HG03135 (cell line): ENCODE measurements at regions not wholly inside any gene's neighbourhood (a gene's known extent, or its start where the extent isn't known, plus 50 kb on each side); places are given as distances from the start of the nearest gene placed in this dataset.

Source experiments
- ATAC-seq: cut with Tn5 transposase; IDR thresholded peaks from one replicate; pipeline ENCODE4 v1.9.1; 2021; ENCODE audit warnings: mild to moderate bottlenecking, moderate library complexity; ENCODE audit not compliant: unreplicated experiment

- ATAC-seq, result no peak
Measured at GRCh38 chr2:207286106-207286505, 120.4 kb upstream of the KLF7 start.

DNA sequence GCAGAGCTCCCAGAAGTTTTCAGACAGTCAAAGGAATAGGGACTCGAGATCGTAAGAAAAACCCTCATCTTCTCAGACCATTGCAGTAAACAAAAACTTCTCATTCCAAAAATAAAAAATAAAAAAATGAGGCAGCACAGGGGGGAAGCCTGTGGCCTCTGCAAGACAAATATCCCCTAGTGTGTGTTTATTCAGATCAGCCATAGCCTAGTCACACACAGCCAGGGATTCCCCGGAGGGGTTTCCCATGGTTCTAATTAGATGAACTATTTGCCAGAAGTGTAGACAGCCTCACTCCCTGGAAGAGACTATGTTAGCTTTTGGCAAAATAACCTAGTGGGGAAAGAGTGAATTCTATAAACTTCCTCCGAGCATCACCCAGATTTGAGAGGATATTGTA, 122.9 kb upstream of the KLF7 start:
- no peak for ATAC-seq

- no peak for ATAC-seq
Measured at GRCh38 chr2:207289295-207290018, 123.7 kb upstream of the KLF7 start.

- ATAC-seq, result no peak
Measured at GRCh38 chr2:207290833-207291624, 125.3 kb upstream of the KLF7 start.

- no peak for ATAC-seq
Measured at GRCh38 chr2:207291625-207292252, 126.0 kb upstream of the KLF7 start.

- ATAC-seq, result no peak
Measured at GRCh38 chr2:207296265-207296948, 130.7 kb upstream of the KLF7 start.

DNA sequence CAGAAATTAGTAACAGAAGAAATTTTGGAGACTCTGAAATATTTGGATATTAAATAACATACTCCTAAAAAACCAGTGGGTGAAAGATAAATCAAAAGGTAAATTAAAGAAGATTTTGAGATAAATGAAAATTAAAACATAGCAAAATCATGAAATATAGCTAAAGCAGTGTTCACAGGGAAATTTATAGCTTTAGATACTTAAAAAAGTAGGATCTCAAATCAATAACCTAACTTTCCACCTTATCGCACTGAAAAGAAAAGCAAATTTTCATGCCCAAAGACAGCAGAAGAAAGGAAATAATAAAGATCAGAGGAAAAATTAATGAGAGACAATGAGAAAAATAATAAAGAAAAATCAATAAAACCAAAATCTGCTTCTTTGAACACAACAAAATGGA, 135.1 kb upstream of the KLF7 start:
- no peak for ATAC-seq

DNA sequence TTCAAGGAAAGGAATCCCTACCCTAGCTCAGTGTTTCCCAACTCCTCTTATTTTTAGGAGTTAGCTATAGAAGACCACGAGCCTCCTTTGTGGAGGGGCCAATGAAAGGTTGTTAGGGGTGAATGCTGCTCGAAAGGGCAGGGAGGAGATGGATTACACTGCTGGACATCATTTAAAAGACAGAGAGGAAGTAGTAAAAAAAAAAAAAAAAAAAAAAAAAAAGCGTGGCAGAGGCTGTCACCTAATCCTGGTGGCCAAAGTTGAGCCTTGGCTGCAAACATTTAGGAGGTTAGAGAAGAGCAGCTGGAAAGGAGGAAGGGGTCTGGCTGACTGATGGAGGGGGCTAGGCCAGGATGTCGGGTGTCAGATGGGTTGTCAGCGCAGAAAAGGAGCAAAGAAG, 139.0 kb upstream of the KLF7 start:
- ATAC-seq, result no peak

GRCh38 chr2:207308519-207309224, 142.9 kb upstream of the KLF7 start:
- no peak for ATAC-seq

DNA sequence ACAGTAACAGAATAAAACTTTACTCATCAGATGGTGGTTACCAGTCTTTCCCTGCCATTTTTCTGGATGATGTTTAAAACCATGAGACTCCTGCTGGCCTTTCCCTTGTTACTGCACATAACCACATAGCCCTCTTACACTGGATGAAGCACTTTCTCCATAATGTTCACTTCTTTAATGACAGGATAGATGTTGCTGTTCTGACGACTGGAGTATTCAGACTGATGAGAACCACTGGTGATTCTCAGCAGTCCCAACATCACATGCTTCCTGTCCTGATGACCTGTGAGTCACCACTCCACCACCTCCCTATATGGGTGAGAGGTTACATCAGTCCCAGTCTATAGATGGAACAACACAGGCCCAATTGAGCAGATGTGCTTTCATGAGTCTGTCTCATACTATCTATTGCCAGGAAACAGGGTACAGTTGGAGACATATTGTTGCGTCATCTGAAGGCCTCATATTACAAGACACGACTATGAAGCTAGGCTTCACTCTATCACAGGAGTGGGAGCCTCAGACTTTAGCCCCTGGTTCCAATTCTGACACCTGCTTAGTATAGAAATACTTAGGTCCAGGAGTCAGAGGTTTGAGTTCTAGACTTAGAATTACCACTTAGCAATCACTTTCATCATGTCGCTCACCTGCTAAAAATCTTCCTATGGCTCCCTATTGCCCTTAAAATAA, 145.7 kb upstream of the KLF7 start:
- ATAC-seq, result peak; percentile 65

DNA sequence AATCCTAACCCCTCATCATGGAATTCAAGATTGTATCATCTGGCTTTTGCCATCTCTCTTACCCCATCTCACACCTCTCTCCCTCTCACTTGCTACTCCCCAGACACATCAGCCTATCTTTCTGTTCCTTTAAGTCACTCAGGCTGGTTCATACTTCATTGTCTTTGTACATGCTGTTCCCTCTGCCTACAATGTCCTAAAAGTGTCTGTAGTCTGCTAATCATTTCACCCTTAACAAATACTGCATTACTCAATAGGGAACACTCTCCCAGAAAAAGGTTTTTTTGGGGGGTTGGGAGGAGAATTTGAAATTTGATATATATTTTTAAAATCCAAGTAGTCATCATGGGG, 146.2 kb upstream of the KLF7 start:
- ATAC-seq, result no peak

DNA sequence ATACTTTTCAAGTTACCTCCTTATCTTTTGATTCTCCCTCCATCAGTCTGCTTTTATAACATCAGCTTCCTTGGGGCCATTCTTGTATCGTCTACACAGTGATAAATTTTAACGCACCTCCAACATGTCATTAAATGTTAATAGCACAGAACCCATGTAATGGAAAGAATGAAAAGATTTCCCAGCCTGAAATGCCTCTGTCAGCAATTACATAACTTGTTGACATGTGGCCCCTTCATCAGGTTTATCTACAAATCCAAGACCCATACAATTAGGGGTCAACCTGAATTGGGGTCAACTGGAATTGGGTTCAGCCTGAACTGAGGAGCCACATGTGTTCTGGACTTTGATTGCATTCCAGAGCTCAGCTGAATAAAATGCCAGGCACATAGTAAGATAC, 148.2 kb upstream of the KLF7 start:
- no peak for ATAC-seq

- ATAC-seq, result no peak
Measured at GRCh38 chr2:207315131-207315530, 149.4 kb upstream of the KLF7 start.

DNA sequence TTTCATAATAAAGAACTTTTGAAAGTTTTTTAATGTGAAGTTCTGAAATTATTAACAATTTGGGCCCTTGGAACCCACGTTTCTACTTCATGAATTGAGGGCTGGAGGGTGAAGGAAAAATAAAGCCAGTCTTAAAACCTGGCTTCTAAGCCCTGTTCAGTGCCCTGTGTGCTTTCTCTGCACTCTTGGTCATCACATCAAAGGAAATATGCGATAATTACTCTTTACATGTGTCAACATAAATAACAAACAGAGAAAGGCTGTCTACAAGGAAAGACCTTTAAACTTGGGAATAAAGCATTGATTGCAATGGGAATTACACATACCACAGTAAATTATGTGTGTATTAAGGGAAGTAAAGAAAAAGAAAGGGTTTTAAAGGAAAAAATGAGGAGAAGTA, 150.7 kb upstream of the KLF7 start:
- ATAC-seq, result no peak

GRCh38 chr2:207316906-207317305, 151.2 kb upstream of the KLF7 start:
- ATAC-seq, result no peak

- ATAC-seq, result no peak
Measured at GRCh38 chr2:207317378-207317984, 151.7 kb upstream of the KLF7 start.

DNA sequence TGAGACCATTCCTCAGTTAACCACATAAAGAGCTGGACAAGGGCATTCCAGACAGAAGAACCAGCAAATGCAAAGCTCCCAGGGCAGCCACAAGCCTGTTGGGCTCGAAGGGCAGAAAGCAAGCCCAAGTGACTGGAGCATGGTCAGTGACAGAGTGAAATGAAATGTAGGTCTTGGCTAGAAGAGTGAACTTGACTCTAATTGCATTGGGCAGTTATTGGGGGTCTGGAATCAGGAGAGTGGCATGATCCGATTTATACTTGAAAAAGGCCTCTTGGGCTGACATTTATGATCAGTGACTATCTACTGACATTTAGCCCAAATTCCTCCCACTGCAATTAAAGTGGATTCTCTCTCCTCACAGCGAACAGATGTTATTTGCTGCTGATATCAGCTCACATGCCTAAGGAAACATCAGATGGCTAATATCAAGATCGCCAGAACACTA, 152.5 kb upstream of the KLF7 start:
- no peak for ATAC-seq

GRCh38 chr2:207319316-207319715, 153.6 kb upstream of the KLF7 start:
- ATAC-seq, result no peak

GRCh38 chr2:207320381-207321159, 154.8 kb upstream of the KLF7 start:
- no peak for ATAC-seq
